ENCODE measurements at regions not wholly inside any gene's neighbourhood (a gene's known extent, or its start where the extent isn't known, plus 50 kb on each side); places are given as distances from the start of the nearest gene placed in this dataset.

DNA sequence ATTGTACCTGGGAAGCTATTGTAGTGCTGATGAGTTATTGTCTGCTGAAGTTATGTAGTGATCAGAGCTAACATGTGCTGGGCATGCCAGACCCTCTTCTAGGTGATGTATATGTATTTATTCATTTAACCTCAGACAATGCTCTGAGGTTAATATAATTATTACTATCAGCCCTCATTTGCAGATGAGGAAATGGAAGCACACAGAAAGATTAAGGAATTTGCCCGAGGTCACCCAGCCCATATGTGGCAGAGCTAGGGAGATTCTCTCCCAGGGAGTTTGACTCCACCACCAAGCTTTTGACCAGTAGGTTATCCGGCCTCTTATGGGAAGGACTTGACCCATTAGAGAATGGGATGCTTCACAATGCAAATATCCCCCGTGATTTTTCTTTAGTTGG lies 114.2 kb upstream of the NAV2 start:
- Histone ChIP-seq H3K79me1 (ENCODE audit: low read depth in 1 of 2, low read length in 2 of 2) (peaks cover 0 to 7% of the 10 kb centered on the region in 2 experiments; a peak in 1 of 4 replicates), H2AK5ac (ENCODE audit: low read depth, low read length) (peak overlapping the region; percentile 74), H2AK9ac (replicated peaks; ENCODE audit: low read depth, low read length, poor library complexity) (no peak overlapping the region), H3K4ac (ENCODE audit: low read depth, low read length) (no peak overlapping the region), H3K9me1 (ENCODE audit: insufficient read depth, low read length) (peaks cover 30% of the 10 kb centered on the region), H3K18ac (ENCODE audit: low read depth, low read length) (no peak overlapping the region), H2BK120ac (ENCODE audit: low read depth, low read length) (peak overlapping the region; percentile 21; the same call in 1 of the 2 replicates), H3K4me1 (ENCODE audit: control insufficient read depth, insufficient read depth, low read length) (peaks cover 31% of the 10 kb centered on the region), H3K9ac (ENCODE audit: low read depth, low read length) (no peak overlapping the region), H3K27ac (ENCODE audit: insufficient read depth, low read length) (no peak overlapping the region), H2BK15ac (ENCODE audit: low read depth, low read length) (0 out of 3 replicates have a peak overlapping the region, but pooled peaks have one; percentile 66), H3K4me2 (ENCODE audit: low read depth, low read length) (no peak overlapping the region), H3K23ac (ENCODE audit: low read depth, low read length) (no peak overlapping the region), H2AFZ (replicated peaks; ENCODE audit: low read length, poor library complexity) (no peak overlapping the region), H3K27me3 (ENCODE audit: control insufficient read depth, insufficient read depth, low read length) (no peaks in the 10 kb centered on the region), H4K91ac (ENCODE audit: insufficient read depth, low read depth, low read length) (peak overlapping the region; percentile 1; the same call in 1 of the 2 replicates), H4K5ac (ENCODE audit: low read depth, low read length) (no peak overlapping the region), H4K8ac (ENCODE audit: low read depth in 2 of 2, low read length in 2 of 2) (0 out of 4 replicates have a peak overlapping the region, but pooled peaks of 1 of the 2 experiments have one; percentile 20), H3K4me3 (ENCODE audit: insufficient read depth, low read depth, low read length) (no peak overlapping the region), H2BK20ac (ENCODE audit: low read depth, low read length) (0 out of 2 replicates have a peak overlapping the region, but pooled peaks have one; percentile 72), H4K20me1 (ENCODE audit: insufficient read depth, low read length) (no peaks in the 10 kb centered on the region), H2BK5ac (ENCODE audit: low read depth, low read length, poor library complexity, severe bottlenecking) (no peak overlapping the region), H3K36me3 (ENCODE audit: control insufficient read depth, insufficient read depth, low read length) (no peaks in the 10 kb centered on the region), H3K56ac (ENCODE audit: extremely low read depth, insufficient read depth, low read length) (no peak overlapping the region), H3K14ac (replicated peaks; ENCODE audit: low read depth, low read length) (0 out of 2 replicates have a peak overlapping the region, but pooled peaks have one; percentile 12), H3K9me3 (ENCODE audit: control insufficient read depth, insufficient read depth, low read length) (no peaks in the 10 kb centered on the region)
- intact Hi-C loops (cut with micrococcal nuclease): loop anchor here (5.0 kb wide), 1 partner anchor 69 kb away; no protein-coding TSS in a partner anchor
- dilution Hi-C loops (cut with HindIII; ENCODE audit: low sequenced_read_pairs, unreplicated experiment): no loop called here
- no CpG with 5 or more reads among the region's 3 CpGs for WGBS, 2 experiments (ENCODE audit: extremely low coverage in 2 of 2, insufficient read length in 1 of 2)
- ATAC-seq (ENCODE audit: low read depth): no peak
- no peak for TF ChIP-seq NFE2L2 (IDR thresholded peaks at IDR 0.05; ENCODE audit: low read depth, low read length)
- TF ChIP-seq RCOR1 (IDR thresholded peaks at IDR 0.05; ENCODE audit: insufficient replicate concordance, low read length): no peak
- no TSS peak for BruUV-seq (replicated peaks)
- ChIA-PET POLR2A (ENCODE audit: unreplicated experiment) (no interaction called here), CTCF (interaction anchor here (0.9 to 1.5 kb wide), 2 partner anchors 60 to 209 kb away, joined by 3 read pairs; no protein-coding TSS in a partner anchor)
- DNase-seq: no peak
- in situ Hi-C loops (cut with MboI; ENCODE audit: low sequenced_read_pairs): no loop called here
